GM12878 (cell line): ENCODE measurements at regions not wholly inside any gene's neighbourhood (a gene's known extent, or its start where the extent isn't known, plus 50 kb on each side); places are given as distances from the start of the nearest gene placed in this dataset.

Experiments used
- ATAC-seq: fragments of 200-7000 bp; cut with Tn5 transposase; 3 replicates; pipeline ENCODE4 v1.9.1; 2020; ENCODE audit warnings: mild to moderate bottlenecking, moderate library complexity
- BruUV-seq: library from RNA; stranded (reverse); fragments of 400-500 nt; replicated peaks from 2 replicates; lab custom pipeline; 2021; lab: Mats Ljungman, UMichigan
- CTCF ChIA-PET: fragments of 300-600 bp; sonication (Branson Sonifier 250); formaldehyde crosslinking; extraction: SDS; loops from one replicate; lab custom pipeline; 2021; ENCODE audit warnings: inconsistent platforms; lab: Yijun Ruan, JAX
- POLR2A ChIA-PET: fragments of 350-600 bp; formaldehyde crosslinking; extraction: SDS; loops from one replicate; lab custom pipeline; 2021; ENCODE audit warnings: inconsistent platforms; lab: Charles Lee
- RAD21 ChIA-PET: fragments of 300-600 bp; sonication (Branson Sonifier 250); formaldehyde crosslinking; loops from one replicate; lab custom pipeline; 2023; ENCODE audit warnings: antibody characterized with exemption; ENCODE audit not compliant: unreplicated experiment; lab: Charles Lee
- SMC1A ChIA-PET: fragments of 300-600 bp; sonication (Branson Sonifier 250); formaldehyde crosslinking; loops from one replicate; lab custom pipeline; 2023; ENCODE audit not compliant: unreplicated experiment, uncharacterized antibody; lab: Charles Lee
- DNase-seq: peaks from one replicate; pipeline ENCODE4 v3.0.0-alpha.2; 2011; ENCODE audit warnings: low read depth, low spot score
- FAIRE-seq: peaks from 3 replicates; lab custom pipeline; 2011; peaks lifted over from hg19 to GRCh38; lab: Jason Lieb, UNC
- H2AFZ ChIP-seq: 2 replicates; pipeline ENCODE4 v1.6.0; 2011; ENCODE audit warnings: low read depth, low read length, control low read depth; ENCODE audit not compliant: control insufficient read depth
- H3K27ac ChIP-seq: 2 replicates; pipeline ENCODE4 v1.5.1; 2011; ENCODE audit warnings: control low read depth; ENCODE audit not compliant: control insufficient read depth, insufficient read depth
- H3K27me3 ChIP-seq, 2 experiments: replicated peaks in 1 of 2; 2 replicates each; pipeline versions ENCODE4 v1.6.0 to v1.6.1; 2011; ENCODE audit warnings: low read length in 1 of 2; ENCODE audit not compliant: control insufficient read depth in 2 of 2, insufficient read depth in 2 of 2
- H3K36me3 ChIP-seq, 2 experiments: 2 replicates each; pipeline ENCODE4 v1.5.1; 2011; ENCODE audit warnings: low read length in 1 of 2; ENCODE audit not compliant: control insufficient read depth in 2 of 2, insufficient read depth in 2 of 2
- H3K4me1 ChIP-seq: 2 replicates; pipeline ENCODE4 v1.6.1; 2011; ENCODE audit warnings: mild to moderate bottlenecking, low read length, moderate library complexity, mixed read lengths; ENCODE audit not compliant: control insufficient read depth, insufficient read depth
- H3K4me2 ChIP-seq: 2 replicates; pipeline ENCODE4 v1.6.0; 2011; ENCODE audit warnings: control low read depth; ENCODE audit not compliant: control insufficient read depth, insufficient read depth
- H3K4me3 ChIP-seq: fragments of 200-600 bp; sonication (generic); 2 replicates; pipeline ENCODE4 v1.5.1; 2016
- H3K79me2 ChIP-seq: 2 replicates; pipeline ENCODE4 v1.6.0; 2011; ENCODE audit warnings: low read length; ENCODE audit not compliant: control insufficient read depth, insufficient read depth
- H3K9ac ChIP-seq: 2 replicates; pipeline ENCODE4 v1.8.0; 2011; ENCODE audit warnings: low read length, control low read depth, mixed read lengths; ENCODE audit not compliant: control insufficient read depth, insufficient read depth
- H3K9me3 ChIP-seq: replicated peaks from 3 replicates; pipeline ENCODE4 v1.5.1; 2011; ENCODE audit warnings: mild to moderate bottlenecking, low read length; ENCODE audit not compliant: control insufficient read depth, insufficient read depth
- H4K20me1 ChIP-seq: 2 replicates; pipeline ENCODE4 v1.6.0; 2011; ENCODE audit not compliant: control insufficient read depth, insufficient read depth
- GABPA ChIP-seq: IDR thresholded peaks from 2 replicates; pipeline ENCODE4 v1.6.1; 2014; ENCODE audit warnings: antibody characterized with exemption, low read depth, mild to moderate bottlenecking, inconsistent platforms
- MEF2A ChIP-seq: IDR thresholded peaks from 2 replicates; pipeline ENCODE4 v1.6.1; 2011; ENCODE audit warnings: low read depth, mild to moderate bottlenecking, low read length, moderate library complexity; ENCODE audit not compliant: insufficient read depth
- NBN ChIP-seq: fragments of 450-650 bp; IDR thresholded peaks from 2 replicates; pipeline ENCODE4 v1.6.1; 2016
- PAX8 ChIP-seq: fragments of 450-650 bp; IDR thresholded peaks from 2 replicates; pipeline ENCODE4 v1.6.1; 2017; ENCODE audit warnings: mild to moderate bottlenecking, moderate library complexity
- RELB ChIP-seq: fragments of 450-650 bp; IDR thresholded peaks from 2 replicates; pipeline ENCODE4 v1.6.1; 2017; ENCODE audit warnings: low read depth, mild to moderate bottlenecking, moderate library complexity
- SP1 ChIP-seq: IDR thresholded peaks from one replicate; pipeline ENCODE4 v1.6.1; 2011; ENCODE audit warnings: low read depth, low read length
- TBL1XR1 ChIP-seq: IDR thresholded peaks from 2 replicates; pipeline ENCODE4 v1.6.1; 2012; ENCODE audit warnings: low read depth, low read length, improper control_type of control experiment
- WGBS: methylation state at CpG from one replicate; pipeline ENCODE4 v1.1.6; 2016; ENCODE audit warnings: low lambda C conversion rate; ENCODE audit not compliant: insufficient replicate concordance, insufficient coverage; ENCODE audit errors: missing lambda C conversion rate; 5-methylcytosine and 5-hydroxymethylcytosine counted together
- in situ Hi-C: fragments of 300-500 bp; cut with MboI; formaldehyde crosslinking; loops from 9 replicates; pipeline ENCODE4 v1.14.3; 2018; ENCODE audit warnings: mixed read lengths
- intact Hi-C: fragments of 100-400 bp; cut with micrococcal nuclease; formaldehyde crosslinking; loops from one replicate; pipeline ENCODE4 v1.14.2; 2022; ENCODE audit not compliant: unreplicated experiment
- TF ChIP-seq, protein P1 (sequence below): fragments of 450-650 bp; formaldehyde crosslinking; IDR thresholded peaks from 2 replicates; pipeline ENCODE4 v1.4.0; 2022; ENCODE audit warnings: mild to moderate bottlenecking, moderate library complexity
- TF ChIP-seq, protein P2 (sequence below): IDR thresholded peaks from 2 replicates; pipeline ENCODE4 v1.6.1; 2011; ENCODE audit warnings: mild to moderate bottlenecking, low read depth, low read length, moderate library complexity; ENCODE audit not compliant: insufficient replicate concordance
- TF ChIP-seq, protein P3 (sequence below): fragments of 450-650 bp; IDR thresholded peaks from 2 replicates; pipeline ENCODE4 v1.6.1; 2017; ENCODE audit warnings: borderline replicate concordance

DNA sequence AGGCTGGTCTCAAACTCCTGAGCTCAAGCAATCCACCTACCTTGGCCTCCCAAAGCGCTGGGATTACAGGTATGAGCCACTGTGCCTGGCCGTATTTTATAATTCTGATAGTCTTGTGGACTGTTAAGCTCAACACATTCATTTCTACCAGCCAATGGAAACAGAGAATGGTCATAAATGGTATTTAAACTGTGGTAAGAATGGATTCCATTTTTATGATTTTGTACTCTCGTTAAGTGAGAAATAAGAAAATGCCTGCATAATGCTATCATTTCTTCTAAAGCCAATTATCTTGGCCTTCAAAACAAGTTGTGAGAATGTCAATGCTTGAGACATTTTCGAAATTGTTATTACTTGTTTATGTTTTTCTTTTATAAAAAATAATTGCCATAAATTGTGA is 321.0 kb downstream of the IL15 start (continued):
- TF ChIP-seq RELB (no peak), TBL1XR1 (no peak), MEF2A (no peak), PAX8 (no peak)

DNA sequence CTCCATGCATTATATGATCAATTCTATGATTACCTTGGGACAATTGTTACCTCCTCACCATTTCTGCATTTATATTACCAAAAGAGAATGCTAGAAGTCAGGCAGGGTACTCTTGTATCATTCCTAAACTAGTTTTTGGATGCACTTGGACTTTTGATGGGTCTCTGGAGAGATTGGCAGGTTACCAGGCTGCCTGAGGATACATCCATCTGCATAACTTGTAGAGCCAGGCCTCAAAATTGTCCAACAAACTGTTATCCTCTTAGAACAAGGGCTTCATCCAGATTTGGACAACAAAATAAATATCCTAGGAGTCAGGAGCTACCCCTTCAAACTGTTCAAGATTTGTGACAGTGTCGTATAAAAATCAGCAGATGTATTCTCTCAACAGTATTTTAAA is 326.1 kb downstream of the IL15 start:
- Histone ChIP-seq H3K4me1 (no peaks in the 10 kb centered on the region), H3K79me2 (no peaks in the 10 kb centered on the region), H3K27ac (no peak overlapping the region), H3K4me3 (no peak overlapping the region), H3K27me3 (no peaks in the 10 kb centered on the region), H3K9ac (no peak overlapping the region), H3K4me2 (no peak overlapping the region), H2AFZ (no peak overlapping the region), H3K36me3 (no peaks in the 10 kb centered on the region), H3K9me3 (no peaks in the 10 kb centered on the region; the same call in 2 of the 3 replicates), H4K20me1 (no peaks in the 10 kb centered on the region)
- DNase-seq (no peak), FAIRE-seq (no peak), ATAC-seq (no peak)
- in situ Hi-C loops (no loop called here), intact Hi-C loops (no loop called here)
- 0% methylated on average over 1 of the region's 1 CpG for WGBS
- ChIA-PET RAD21 (no interaction called here), SMC1A (interaction anchor here (1.2 kb wide), 1 partner anchor 344 kb away, joined by 3 read pairs; no protein-coding TSS in a partner anchor), POLR2A (no interaction called here), CTCF (no interaction called here)
- BruUV-seq = no TSS peak
- TF ChIP-seq, protein P1, sequence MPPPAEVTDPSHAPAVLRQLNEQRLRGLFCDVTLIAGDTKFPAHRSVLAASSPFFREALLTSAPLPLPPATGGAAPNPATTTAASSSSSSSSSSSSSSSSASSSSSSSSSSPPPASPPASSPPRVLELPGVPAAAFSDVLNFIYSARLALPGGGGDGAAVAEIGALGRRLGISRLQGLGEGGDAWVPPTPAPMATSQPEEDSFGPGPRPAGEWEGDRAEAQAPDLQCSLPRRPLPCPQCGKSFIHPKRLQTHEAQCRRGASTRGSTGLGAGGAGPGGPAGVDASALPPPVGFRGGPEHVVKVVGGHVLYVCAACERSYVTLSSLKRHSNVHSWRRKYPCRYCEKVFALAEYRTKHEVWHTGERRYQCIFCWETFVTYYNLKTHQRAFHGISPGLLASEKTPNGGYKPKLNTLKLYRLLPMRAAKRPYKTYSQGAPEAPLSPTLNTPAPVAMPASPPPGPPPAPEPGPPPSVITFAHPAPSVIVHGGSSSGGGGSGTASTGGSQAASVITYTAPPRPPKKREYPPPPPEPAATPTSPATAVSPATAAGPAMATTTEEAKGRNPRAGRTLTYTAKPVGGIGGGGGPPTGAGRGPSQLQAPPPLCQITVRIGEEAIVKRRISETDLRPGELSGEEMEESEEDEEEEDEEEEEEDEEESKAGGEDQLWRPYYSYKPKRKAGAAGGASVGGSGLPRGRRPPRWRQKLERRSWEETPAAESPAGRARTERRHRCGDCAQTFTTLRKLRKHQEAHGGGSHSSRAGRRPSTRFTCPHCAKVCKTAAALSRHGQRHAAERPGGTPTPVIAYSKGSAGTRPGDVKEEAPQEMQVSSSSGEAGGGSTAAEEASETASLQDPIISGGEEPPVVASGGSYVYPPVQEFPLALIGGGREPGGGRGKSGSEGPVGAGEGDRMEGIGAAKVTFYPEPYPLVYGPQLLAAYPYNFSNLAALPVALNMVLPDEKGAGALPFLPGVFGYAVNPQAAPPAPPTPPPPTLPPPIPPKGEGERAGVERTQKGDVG = no peak
- TF ChIP-seq SP1 (no peak), RELB (no peak), NBN (no peak), GABPA (no peak)
- TF ChIP-seq, protein P2, sequence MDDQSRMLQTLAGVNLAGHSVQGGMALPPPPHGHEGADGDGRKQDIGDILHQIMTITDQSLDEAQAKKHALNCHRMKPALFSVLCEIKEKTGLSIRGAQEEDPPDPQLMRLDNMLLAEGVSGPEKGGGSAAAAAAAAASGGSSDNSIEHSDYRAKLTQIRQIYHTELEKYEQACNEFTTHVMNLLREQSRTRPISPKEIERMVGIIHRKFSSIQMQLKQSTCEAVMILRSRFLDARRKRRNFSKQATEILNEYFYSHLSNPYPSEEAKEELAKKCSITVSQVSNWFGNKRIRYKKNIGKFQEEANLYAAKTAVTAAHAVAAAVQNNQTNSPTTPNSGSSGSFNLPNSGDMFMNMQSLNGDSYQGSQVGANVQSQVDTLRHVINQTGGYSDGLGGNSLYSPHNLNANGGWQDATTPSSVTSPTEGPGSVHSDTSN = no peak
- TF ChIP-seq, protein P3, sequence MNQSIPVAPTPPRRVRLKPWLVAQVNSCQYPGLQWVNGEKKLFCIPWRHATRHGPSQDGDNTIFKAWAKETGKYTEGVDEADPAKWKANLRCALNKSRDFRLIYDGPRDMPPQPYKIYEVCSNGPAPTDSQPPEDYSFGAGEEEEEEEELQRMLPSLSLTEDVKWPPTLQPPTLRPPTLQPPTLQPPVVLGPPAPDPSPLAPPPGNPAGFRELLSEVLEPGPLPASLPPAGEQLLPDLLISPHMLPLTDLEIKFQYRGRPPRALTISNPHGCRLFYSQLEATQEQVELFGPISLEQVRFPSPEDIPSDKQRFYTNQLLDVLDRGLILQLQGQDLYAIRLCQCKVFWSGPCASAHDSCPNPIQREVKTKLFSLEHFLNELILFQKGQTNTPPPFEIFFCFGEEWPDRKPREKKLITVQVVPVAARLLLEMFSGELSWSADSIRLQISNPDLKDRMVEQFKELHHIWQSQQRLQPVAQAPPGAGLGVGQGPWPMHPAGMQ = no peak
